ENCODE measurements at regions not wholly inside any gene's neighbourhood (a gene's known extent, or its start where the extent isn't known, plus 50 kb on each side); places are given as distances from the start of the nearest gene placed in this dataset.

GRCh38 chr7:109295158-109295557, 725.5 kb downstream of the DNAJB9 start:
- TF ChIP-seq, protein P1, sequence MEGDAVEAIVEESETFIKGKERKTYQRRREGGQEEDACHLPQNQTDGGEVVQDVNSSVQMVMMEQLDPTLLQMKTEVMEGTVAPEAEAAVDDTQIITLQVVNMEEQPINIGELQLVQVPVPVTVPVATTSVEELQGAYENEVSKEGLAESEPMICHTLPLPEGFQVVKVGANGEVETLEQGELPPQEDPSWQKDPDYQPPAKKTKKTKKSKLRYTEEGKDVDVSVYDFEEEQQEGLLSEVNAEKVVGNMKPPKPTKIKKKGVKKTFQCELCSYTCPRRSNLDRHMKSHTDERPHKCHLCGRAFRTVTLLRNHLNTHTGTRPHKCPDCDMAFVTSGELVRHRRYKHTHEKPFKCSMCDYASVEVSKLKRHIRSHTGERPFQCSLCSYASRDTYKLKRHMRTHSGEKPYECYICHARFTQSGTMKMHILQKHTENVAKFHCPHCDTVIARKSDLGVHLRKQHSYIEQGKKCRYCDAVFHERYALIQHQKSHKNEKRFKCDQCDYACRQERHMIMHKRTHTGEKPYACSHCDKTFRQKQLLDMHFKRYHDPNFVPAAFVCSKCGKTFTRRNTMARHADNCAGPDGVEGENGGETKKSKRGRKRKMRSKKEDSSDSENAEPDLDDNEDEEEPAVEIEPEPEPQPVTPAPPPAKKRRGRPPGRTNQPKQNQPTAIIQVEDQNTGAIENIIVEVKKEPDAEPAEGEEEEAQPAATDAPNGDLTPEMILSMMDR (IDR thresholded peaks at IDR 0.05 in 2 of 3, conservative IDR thresholded peaks at IDR 0.05 in 1 of 3; ENCODE audit: control insufficient read depth in 2 of 3, extremely low read depth in 1 of 3, insufficient read depth in 1 of 3, low read depth in 3 of 3, low read length in 3 of 3), result no peak
- no peak for TF ChIP-seq CEBPB (IDR thresholded peaks at IDR 0.05; ENCODE audit: borderline replicate concordance in 1 of 2, low read depth in 2 of 2, low read length in 2 of 2)
